Endothelial cell of umbilical vein (primary cell): ENCODE measurements at regions not wholly inside any gene's neighbourhood (a gene's known extent, or its start where the extent isn't known, plus 50 kb on each side); places are given as distances from the start of the nearest gene placed in this dataset.

ENCODE experiments used
- BruUV-seq: library from RNA; stranded (reverse); fragments of 400-500 nt; replicated peaks from 2 replicates; lab custom pipeline; 2021; lab: Mats Ljungman, UMichigan
- CTCF ChIA-PET: fragments of 300-600, 350-600 bp; sonication (Branson Sonifier 250); formaldehyde crosslinking; loops from one replicate; lab custom pipeline; 2021; ENCODE audit warnings: antibody characterized with exemption, inconsistent platforms; lab: Charles Lee
- POLR2A ChIA-PET: fragments of 300-600, 350-600 bp; sonication (Branson Sonifier 250); formaldehyde crosslinking; loops from one replicate; lab custom pipeline; 2021; ENCODE audit warnings: antibody characterized with exemption, inconsistent platforms; lab: Charles Lee
- DNase-seq: peaks from one replicate; pipeline ENCODE4 v3.0.0-alpha.2; 2011; ENCODE audit warnings: low read depth, low spot score
- FAIRE-seq: peaks from 2 replicates; lab custom pipeline; 2011; peaks lifted over from hg19 to GRCh38; lab: Jason Lieb, UNC
- H2AFZ ChIP-seq: 2 replicates; pipeline ENCODE4 v1.6.0; 2012; ENCODE audit warnings: low read depth, low read length, control low read depth, inconsistent platforms
- H3K27ac ChIP-seq: 2 replicates; pipeline ENCODE4 v1.5.1; 2011; ENCODE audit warnings: low read depth, mild to moderate bottlenecking, control low read depth, low read length, moderate library complexity; ENCODE audit not compliant: insufficient read depth
- H3K27me3 ChIP-seq, 2 experiments: 2 replicates each; pipeline versions ENCODE4 v1.6.0 to v1.6.1; 2011; ENCODE audit warnings: low read length in 2 of 2, mixed read lengths in 1 of 2; ENCODE audit not compliant: control insufficient read depth in 2 of 2, insufficient read depth in 2 of 2
- H3K36me3 ChIP-seq, 2 experiments: 2 replicates in 1 of 2; 3 replicates in 1 of 2; pipeline ENCODE4 v1.5.1; 2011; ENCODE audit warnings: low read length in 2 of 2, mild to moderate bottlenecking in 1 of 2, moderate library complexity in 1 of 2; ENCODE audit not compliant: control insufficient read depth in 2 of 2, insufficient read depth in 2 of 2; ENCODE audit errors: extremely low read depth in 1 of 2
- H3K4me1 ChIP-seq: 3 replicates; pipeline ENCODE4 v1.5.1; 2011; ENCODE audit warnings: mild to moderate bottlenecking, low read length; ENCODE audit not compliant: control insufficient read depth, insufficient read depth; ENCODE audit errors: extremely low read depth
- H3K4me2 ChIP-seq: 2 replicates; pipeline ENCODE4 v1.6.1; 2011; ENCODE audit warnings: low read length, control low read depth, mixed read lengths; ENCODE audit not compliant: insufficient read depth
- H3K4me3 ChIP-seq, 3 experiments: fragments of 200-600 bp in 1 of 3; sonication (generic), shearing (Covaris generic) in 1 of 3; replicated peaks in 1 of 3; 2 replicates each; pipeline ENCODE4 v1.5.1; 2011 to 2016; ENCODE audit warnings: control low read depth in 3 of 3, low read length in 3 of 3, mild to moderate bottlenecking in 2 of 3, inconsistent platforms in 1 of 3, low read depth in 1 of 3, moderate library complexity in 1 of 3; ENCODE audit not compliant: insufficient read depth in 1 of 3
- H3K79me2 ChIP-seq: 2 replicates; pipeline ENCODE4 v1.6.0; 2012; ENCODE audit warnings: low read length, inconsistent platforms; ENCODE audit not compliant: control insufficient read depth, insufficient read depth
- H3K9ac ChIP-seq: replicated peaks from 2 replicates; pipeline ENCODE3; 2011; ENCODE audit warnings: low read length, control low read depth; ENCODE audit not compliant: insufficient read depth; ENCODE audit errors: extremely low read depth
- H3K9me1 ChIP-seq: replicated peaks from 3 replicates; pipeline ENCODE4 v1.6.0; 2011; ENCODE audit warnings: mild to moderate bottlenecking, low read length; ENCODE audit not compliant: control insufficient read depth, insufficient read depth; ENCODE audit errors: extremely low read depth
- H3K9me3 ChIP-seq: replicated peaks from 2 replicates; pipeline ENCODE4 v1.5.1; 2012; ENCODE audit warnings: low read length, inconsistent platforms; ENCODE audit not compliant: control insufficient read depth, insufficient read depth
- H4K20me1 ChIP-seq: replicated peaks from 2 replicates; pipeline ENCODE3; 2011; ENCODE audit warnings: mild to moderate bottlenecking, low read length; ENCODE audit not compliant: control insufficient read depth, insufficient read depth; ENCODE audit errors: extremely low read depth
- EZH2 ChIP-seq: IDR thresholded peaks from 2 replicates; pipeline ENCODE4 v1.6.1; 2012; ENCODE audit warnings: borderline replicate concordance, low read depth, mild to moderate bottlenecking, moderate library complexity, low read length, inconsistent platforms; ENCODE audit not compliant: severe bottlenecking
- FOS ChIP-seq: IDR thresholded peaks from 2 replicates; pipeline ENCODE4 v1.6.1; 2011; ENCODE audit warnings: mild to moderate bottlenecking, low read length, moderate library complexity, borderline replicate concordance; ENCODE audit not compliant: insufficient read depth
- GATA2 ChIP-seq: IDR thresholded peaks from 2 replicates; pipeline ENCODE4 v1.7.0; 2011; ENCODE audit warnings: low read depth, mild to moderate bottlenecking, moderate library complexity, mixed read lengths, low read length; ENCODE audit not compliant: insufficient read length, insufficient read depth
- JUN ChIP-seq: IDR thresholded peaks from 2 replicates; pipeline ENCODE4 v1.6.1; 2011; ENCODE audit warnings: borderline replicate concordance, low read depth; ENCODE audit not compliant: insufficient read length, insufficient read depth
- MAX ChIP-seq: IDR thresholded peaks from 2 replicates; pipeline ENCODE4 v1.6.1; 2011; ENCODE audit not compliant: insufficient read depth, insufficient read length
- MYC ChIP-seq: IDR thresholded peaks from one replicate; pipeline ENCODE4 v1.6.1; 2011; ENCODE audit warnings: mild to moderate bottlenecking, low read depth, low read length
- POLR2A ChIP-seq: IDR thresholded peaks from 2 replicates; pipeline ENCODE4 v1.6.1; 2012; ENCODE audit warnings: low read depth, mild to moderate bottlenecking, control low read depth, low read length
- POLR2AphosphoS5 ChIP-seq: IDR thresholded peaks from 2 replicates; pipeline ENCODE4 v1.6.1; 2012; ENCODE audit warnings: low read depth, mild to moderate bottlenecking, control low read depth, low read length, moderate library complexity; ENCODE audit not compliant: insufficient read depth
- dilution Hi-C: fragments of 300-500 bp; cut with MboI; formaldehyde crosslinking; loops from one replicate; pipeline ENCODE4 v1.15.0; 2019; ENCODE audit warnings: low sequenced_read_pairs; ENCODE audit not compliant: extremely low pct_ligation_motif_present
- intact Hi-C: fragments of 100-400 bp; cut with micrococcal nuclease; formaldehyde crosslinking; loops from one replicate; pipeline ENCODE4 v1.10.0; 2022
- TF ChIP-seq, protein P1 (sequence below), 2 donors: IDR thresholded peaks; 1 replicate in 1 of 2; 2 replicates in 1 of 2; pipeline ENCODE4 v1.5.1; 2011; ENCODE audit warnings: low read length in 2 of 2, mild to moderate bottlenecking in 2 of 2, moderate library complexity in 2 of 2, control low read depth in 1 of 2, inconsistent platforms in 1 of 2, low read depth in 1 of 2; ENCODE audit not compliant: insufficient read depth in 1 of 2; ENCODE audit errors: extremely low read depth in 1 of 2

DNA sequence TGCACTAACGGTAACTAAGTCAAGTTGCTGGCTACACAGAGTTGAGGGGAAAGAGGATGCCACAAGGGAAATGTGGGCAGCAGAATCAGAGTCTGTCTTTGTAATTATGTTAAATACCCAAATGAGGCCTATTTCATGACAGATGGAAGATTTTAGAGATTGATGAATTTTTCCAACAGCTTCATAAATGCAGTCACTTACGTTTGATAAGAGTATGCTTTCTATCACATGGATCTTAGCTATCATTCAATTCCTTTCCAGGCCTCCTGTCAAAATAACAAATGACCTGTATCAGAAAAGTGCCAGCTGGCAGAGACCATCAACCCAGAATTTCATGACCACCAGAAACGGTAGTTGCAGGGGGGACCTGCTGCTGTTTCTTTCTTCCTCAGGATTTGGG is 148.4 kb upstream of the PLPP4 start:
- Histone ChIP-seq H3K79me2 (no peaks in the 10 kb centered on the region), H3K9ac (no peak overlapping the region), H3K4me2 (no peak overlapping the region), H2AFZ (no peak overlapping the region), H3K4me3 (no peak overlapping the region), H3K9me1 (no peaks in the 10 kb centered on the region), H3K27ac (no peak overlapping the region), H4K20me1 (no peaks in the 10 kb centered on the region), H3K36me3 (no peaks in the 10 kb centered on the region), H3K4me1 (no peaks in the 10 kb centered on the region), H3K27me3 (no peaks in the 10 kb centered on the region), H3K9me3 (no peaks in the 10 kb centered on the region)
- no TSS peak for BruUV-seq
- ChIA-PET CTCF (no interaction called here), POLR2A (no interaction called here)
- dilution Hi-C loops, result no loop called here
- FAIRE-seq (no peak), DNase-seq (no peak)
- intact Hi-C loops, result no loop called here
- TF ChIP-seq FOS, result no peak
- TF ChIP-seq GATA2, result no peak
- no peak for TF ChIP-seq MAX
- TF ChIP-seq MYC, result no peak
- TF ChIP-seq EZH2, result no peak
- TF ChIP-seq JUN, result no peak
- TF ChIP-seq, protein P1, sequence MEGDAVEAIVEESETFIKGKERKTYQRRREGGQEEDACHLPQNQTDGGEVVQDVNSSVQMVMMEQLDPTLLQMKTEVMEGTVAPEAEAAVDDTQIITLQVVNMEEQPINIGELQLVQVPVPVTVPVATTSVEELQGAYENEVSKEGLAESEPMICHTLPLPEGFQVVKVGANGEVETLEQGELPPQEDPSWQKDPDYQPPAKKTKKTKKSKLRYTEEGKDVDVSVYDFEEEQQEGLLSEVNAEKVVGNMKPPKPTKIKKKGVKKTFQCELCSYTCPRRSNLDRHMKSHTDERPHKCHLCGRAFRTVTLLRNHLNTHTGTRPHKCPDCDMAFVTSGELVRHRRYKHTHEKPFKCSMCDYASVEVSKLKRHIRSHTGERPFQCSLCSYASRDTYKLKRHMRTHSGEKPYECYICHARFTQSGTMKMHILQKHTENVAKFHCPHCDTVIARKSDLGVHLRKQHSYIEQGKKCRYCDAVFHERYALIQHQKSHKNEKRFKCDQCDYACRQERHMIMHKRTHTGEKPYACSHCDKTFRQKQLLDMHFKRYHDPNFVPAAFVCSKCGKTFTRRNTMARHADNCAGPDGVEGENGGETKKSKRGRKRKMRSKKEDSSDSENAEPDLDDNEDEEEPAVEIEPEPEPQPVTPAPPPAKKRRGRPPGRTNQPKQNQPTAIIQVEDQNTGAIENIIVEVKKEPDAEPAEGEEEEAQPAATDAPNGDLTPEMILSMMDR (IDR thresholded peaks at IDR 0.05; ENCODE audit: extremely low read depth in 1 of 2, insufficient read depth in 1 of 2, low read depth in 1 of 2, low read length in 2 of 2), result no peak
- no peak for TF ChIP-seq POLR2A
- no peak for TF ChIP-seq POLR2AphosphoS5
